ENCODE measurements at regions not wholly inside any gene's neighbourhood (a gene's known extent, or its start where the extent isn't known, plus 50 kb on each side); places are given as distances from the start of the nearest gene placed in this dataset.

- DNase-seq (ENCODE audit: low read depth in 2 of 2) = no peak
These were observed 78.7 kb upstream of the MBOAT2 start for GRCh38 chr2:9082158-9082557.

- no peak for DNase-seq (ENCODE audit: low read depth in 2 of 2)
These were observed 78.3 kb upstream of the MBOAT2 start for GRCh38 chr2:9081750-9082149.

GRCh38 chr2:9078405-9078804, 74.9 kb upstream of the MBOAT2 start:
- no peak for DNase-seq (ENCODE audit: low read depth in 2 of 2)

- no peak for DNase-seq (ENCODE audit: low read depth in 2 of 2)
These were observed 74.2 kb upstream of the MBOAT2 start for GRCh38 chr2:9077691-9078090.

GRCh38 chr2:9076755-9077154, 73.3 kb upstream of the MBOAT2 start:
- no peak for DNase-seq (ENCODE audit: low read depth in 2 of 2)

GRCh38 chr2:9076210-9076609, 72.7 kb upstream of the MBOAT2 start:
- DNase-seq (ENCODE audit: low read depth in 2 of 2) = no peak

- DNase-seq (ENCODE audit: low read depth in 2 of 2) = no peak
These were observed 71.4 kb upstream of the MBOAT2 start for GRCh38 chr2:9074930-9075329.

GRCh38 chr2:9071584-9072124, 68.2 kb upstream of the MBOAT2 start:
- DNase-seq (ENCODE audit: low read depth in 2 of 2) = no peak

- DNase-seq (ENCODE audit: low read depth in 2 of 2) = no peak
These were observed 67.5 kb upstream of the MBOAT2 start for GRCh38 chr2:9071032-9071431.

- DNase-seq (ENCODE audit: low read depth in 2 of 2) = no peak
These were observed 66.1 kb upstream of the MBOAT2 start for GRCh38 chr2:9069543-9069942.

- DNase-seq (ENCODE audit: low read depth in 2 of 2) = no peak
These were observed 62.4 kb upstream of the MBOAT2 start for GRCh38 chr2:9065901-9066300.

- DNase-seq (ENCODE audit: low read depth in 2 of 2) = no peak
These were observed 59.6 kb upstream of the MBOAT2 start for GRCh38 chr2:9063023-9063606.

GRCh38 chr2:9060819-9061218, 57.3 kb upstream of the MBOAT2 start:
- DNase-seq (ENCODE audit: low read depth in 2 of 2) = no peak

GRCh38 chr2:9057939-9058761, 54.7 kb upstream of the MBOAT2 start:
- no peak for DNase-seq (ENCODE audit: low read depth in 2 of 2)

GRCh38 chr2:9055471-9055870, 52.0 kb upstream of the MBOAT2 start:
- DNase-seq (ENCODE audit: low read depth in 2 of 2) = no peak

GRCh38 chr2:9053534-9053931, 50.0 kb upstream of the MBOAT2 start:
- no peak for DNase-seq (ENCODE audit: low read depth in 2 of 2)
